IMR-90 (cell line): ENCODE measurements at regions not wholly inside any gene's neighbourhood (a gene's known extent, or its start where the extent isn't known, plus 50 kb on each side); places are given as distances from the start of the nearest gene placed in this dataset.

Experiments
- BHLHE40 ChIP-seq: fragments of 150-350 bp; IDR thresholded peaks from 2 replicates; pipeline ENCODE4 v1.6.1; 2016; ENCODE audit warnings: mild to moderate bottlenecking, low read depth, low read length
- CHD1 ChIP-seq: IDR thresholded peaks from 2 replicates; pipeline ENCODE4 v1.6.1; 2012; ENCODE audit warnings: low read depth, low read length, improper control_type of control experiment
- ELK1 ChIP-seq: fragments of 150-350 bp; IDR thresholded peaks from 2 replicates; pipeline ENCODE4 v1.6.1; 2016; ENCODE audit warnings: low read depth, mild to moderate bottlenecking, low read length, moderate library complexity, borderline replicate concordance
- FOS ChIP-seq: fragments of 150-350 bp; IDR thresholded peaks from 2 replicates; pipeline ENCODE4 v1.6.1; 2016; ENCODE audit warnings: low read depth, low read length
- MAFK ChIP-seq: IDR thresholded peaks from 2 replicates; pipeline ENCODE4 v1.6.1; 2012; ENCODE audit warnings: low read depth, low read length, improper control_type of control experiment
- MXI1 ChIP-seq: IDR thresholded peaks from 2 replicates; pipeline ENCODE4 v1.6.1; 2012; ENCODE audit warnings: low read depth, mild to moderate bottlenecking, low read length, moderate library complexity, borderline replicate concordance
- POLR2A ChIP-seq: IDR thresholded peaks from 2 replicates; pipeline ENCODE4 v1.6.1; 2012; ENCODE audit warnings: mild to moderate bottlenecking, low read depth, low read length
- RAD21 ChIP-seq: IDR thresholded peaks from 2 replicates; pipeline ENCODE4 v1.6.1; 2012; ENCODE audit warnings: low read length, improper control_type of control experiment
- RCOR1 ChIP-seq: IDR thresholded peaks from 2 replicates; pipeline ENCODE4 v1.6.1; 2012; ENCODE audit warnings: mild to moderate bottlenecking, low read length, improper control_type of control experiment; ENCODE audit not compliant: insufficient replicate concordance
- RFX5 ChIP-seq: IDR thresholded peaks from 2 replicates; pipeline ENCODE4 v1.8.0; 2012; ENCODE audit warnings: low read depth, mild to moderate bottlenecking, low read length, moderate library complexity
- TF ChIP-seq, protein P1 (sequence below): conservative IDR thresholded peaks from 2 replicates; pipeline ENCODE4 v1.5.1; 2012; ENCODE audit warnings: mild to moderate bottlenecking, low read depth, low read length, improper control_type of control experiment
- TF ChIP-seq, protein P2 (sequence below): fragments of 150-350 bp; IDR thresholded peaks from 2 replicates; pipeline ENCODE4 v1.6.1; 2017; ENCODE audit warnings: mild to moderate bottlenecking, antibody characterized with exemption, low read length, low read depth

GRCh38 chr21:36571556-36571955, 91.6 kb upstream of the CLDN14 start:
- TF ChIP-seq, protein P1, sequence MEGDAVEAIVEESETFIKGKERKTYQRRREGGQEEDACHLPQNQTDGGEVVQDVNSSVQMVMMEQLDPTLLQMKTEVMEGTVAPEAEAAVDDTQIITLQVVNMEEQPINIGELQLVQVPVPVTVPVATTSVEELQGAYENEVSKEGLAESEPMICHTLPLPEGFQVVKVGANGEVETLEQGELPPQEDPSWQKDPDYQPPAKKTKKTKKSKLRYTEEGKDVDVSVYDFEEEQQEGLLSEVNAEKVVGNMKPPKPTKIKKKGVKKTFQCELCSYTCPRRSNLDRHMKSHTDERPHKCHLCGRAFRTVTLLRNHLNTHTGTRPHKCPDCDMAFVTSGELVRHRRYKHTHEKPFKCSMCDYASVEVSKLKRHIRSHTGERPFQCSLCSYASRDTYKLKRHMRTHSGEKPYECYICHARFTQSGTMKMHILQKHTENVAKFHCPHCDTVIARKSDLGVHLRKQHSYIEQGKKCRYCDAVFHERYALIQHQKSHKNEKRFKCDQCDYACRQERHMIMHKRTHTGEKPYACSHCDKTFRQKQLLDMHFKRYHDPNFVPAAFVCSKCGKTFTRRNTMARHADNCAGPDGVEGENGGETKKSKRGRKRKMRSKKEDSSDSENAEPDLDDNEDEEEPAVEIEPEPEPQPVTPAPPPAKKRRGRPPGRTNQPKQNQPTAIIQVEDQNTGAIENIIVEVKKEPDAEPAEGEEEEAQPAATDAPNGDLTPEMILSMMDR = no peak
- TF ChIP-seq CHD1 = no peak
- no peak for TF ChIP-seq RFX5
- TF ChIP-seq, protein P2, sequence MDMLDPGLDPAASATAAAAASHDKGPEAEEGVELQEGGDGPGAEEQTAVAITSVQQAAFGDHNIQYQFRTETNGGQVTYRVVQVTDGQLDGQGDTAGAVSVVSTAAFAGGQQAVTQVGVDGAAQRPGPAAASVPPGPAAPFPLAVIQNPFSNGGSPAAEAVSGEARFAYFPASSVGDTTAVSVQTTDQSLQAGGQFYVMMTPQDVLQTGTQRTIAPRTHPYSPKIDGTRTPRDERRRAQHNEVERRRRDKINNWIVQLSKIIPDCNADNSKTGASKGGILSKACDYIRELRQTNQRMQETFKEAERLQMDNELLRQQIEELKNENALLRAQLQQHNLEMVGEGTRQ = no peak
- no peak for TF ChIP-seq RAD21
- no peak for TF ChIP-seq BHLHE40
- no peak for TF ChIP-seq RCOR1
- no peak for TF ChIP-seq POLR2A
- no peak for TF ChIP-seq MAFK
- TF ChIP-seq FOS = no peak
- no peak for TF ChIP-seq MXI1
- TF ChIP-seq ELK1 = no peak
